T follicular helper cell (primary cell): ENCODE measurements at regions not wholly inside any gene's neighbourhood (a gene's known extent, or its start where the extent isn't known, plus 50 kb on each side); places are given as distances from the start of the nearest gene placed in this dataset.
"Not testable (repeated sequence)": the region's sequence is repeated elsewhere in the genome, so short reads cannot be mapped to it uniquely, and the experiment has no call there.

Experiments
- DNase-seq: peaks from one replicate; pipeline ENCODE4 v3.0.0-alpha.2; 2020; ENCODE audit warnings: low read depth

DNA sequence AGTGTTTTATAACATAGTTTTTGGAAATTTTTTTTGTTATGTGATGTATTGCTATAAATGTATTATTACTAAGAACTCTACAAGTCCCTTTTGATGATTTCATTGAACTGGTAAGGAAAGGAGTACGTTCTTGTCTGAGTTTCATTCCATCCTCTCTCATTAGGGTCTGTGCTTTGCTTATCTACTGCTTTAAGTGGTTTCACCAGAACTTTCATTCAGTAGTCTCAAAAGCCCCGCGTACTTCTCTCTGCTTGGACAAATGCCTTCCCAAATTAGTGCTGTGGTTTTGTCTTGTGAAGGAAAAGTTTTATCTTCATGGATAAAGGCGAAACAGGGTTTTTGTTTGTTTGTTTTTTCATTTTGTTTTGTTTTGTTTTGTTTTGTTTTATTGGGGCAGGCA is 469.8 kb upstream of the WWC1 start:
- no peak for DNase-seq

DNA sequence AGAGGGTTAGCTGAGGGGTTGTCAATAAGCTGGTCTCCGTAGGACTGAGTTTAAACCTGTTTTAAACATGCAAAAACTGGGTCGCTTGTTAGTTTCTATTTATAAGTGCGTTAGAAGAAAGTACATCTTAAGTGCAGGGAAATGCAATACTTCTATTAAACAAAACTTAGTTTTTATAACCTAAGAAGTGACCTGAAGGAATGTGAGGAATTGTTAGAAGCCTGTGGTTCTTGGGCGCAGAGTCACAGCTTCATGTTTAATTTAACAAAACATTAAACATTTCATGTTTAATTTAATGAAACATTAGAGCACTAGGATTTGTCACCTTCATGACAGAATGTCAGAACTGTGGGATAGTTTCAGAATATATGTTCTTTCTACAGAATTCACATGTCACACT is 469.2 kb upstream of the WWC1 start:
- DNase-seq: no peak

DNA sequence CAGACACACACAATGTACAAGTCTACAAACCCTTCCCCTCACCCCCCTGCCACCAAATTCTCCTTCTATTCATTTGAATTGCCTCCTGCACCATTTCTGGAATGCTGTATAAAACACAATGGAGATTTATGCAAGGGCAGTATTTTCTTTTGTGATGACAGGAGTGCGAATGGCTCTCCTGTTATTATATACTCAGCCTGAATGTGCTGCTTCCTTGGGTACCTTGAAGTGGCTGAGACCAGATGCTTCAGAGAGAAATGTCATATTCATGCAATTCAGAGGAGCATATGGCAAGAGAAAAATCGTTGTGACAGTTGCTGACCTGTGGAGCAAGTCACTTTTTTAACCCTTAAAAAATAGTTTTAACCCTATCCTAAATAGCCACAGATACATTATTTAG is 468.0 kb upstream of the WWC1 start:
- no peak for DNase-seq

DNA sequence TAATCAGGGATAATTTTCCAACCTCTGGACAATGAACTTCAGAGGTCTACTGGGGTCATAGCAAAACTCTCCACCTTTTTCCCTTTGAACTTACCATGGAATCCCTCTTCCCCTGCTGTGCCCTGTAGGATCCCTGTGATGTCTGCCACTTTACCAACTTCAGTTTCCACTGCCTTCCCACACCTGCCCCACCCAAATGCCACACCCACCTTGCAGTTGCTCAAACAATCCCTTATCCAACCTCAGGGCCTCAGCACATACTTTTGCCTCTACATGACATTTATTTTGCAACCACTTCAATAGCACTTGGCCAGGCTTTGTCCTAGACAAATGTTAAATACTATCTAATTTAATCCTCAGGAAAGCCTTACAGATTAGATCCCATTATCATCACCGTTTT is 463.7 kb upstream of the WWC1 start:
- DNase-seq: no peak

DNA sequence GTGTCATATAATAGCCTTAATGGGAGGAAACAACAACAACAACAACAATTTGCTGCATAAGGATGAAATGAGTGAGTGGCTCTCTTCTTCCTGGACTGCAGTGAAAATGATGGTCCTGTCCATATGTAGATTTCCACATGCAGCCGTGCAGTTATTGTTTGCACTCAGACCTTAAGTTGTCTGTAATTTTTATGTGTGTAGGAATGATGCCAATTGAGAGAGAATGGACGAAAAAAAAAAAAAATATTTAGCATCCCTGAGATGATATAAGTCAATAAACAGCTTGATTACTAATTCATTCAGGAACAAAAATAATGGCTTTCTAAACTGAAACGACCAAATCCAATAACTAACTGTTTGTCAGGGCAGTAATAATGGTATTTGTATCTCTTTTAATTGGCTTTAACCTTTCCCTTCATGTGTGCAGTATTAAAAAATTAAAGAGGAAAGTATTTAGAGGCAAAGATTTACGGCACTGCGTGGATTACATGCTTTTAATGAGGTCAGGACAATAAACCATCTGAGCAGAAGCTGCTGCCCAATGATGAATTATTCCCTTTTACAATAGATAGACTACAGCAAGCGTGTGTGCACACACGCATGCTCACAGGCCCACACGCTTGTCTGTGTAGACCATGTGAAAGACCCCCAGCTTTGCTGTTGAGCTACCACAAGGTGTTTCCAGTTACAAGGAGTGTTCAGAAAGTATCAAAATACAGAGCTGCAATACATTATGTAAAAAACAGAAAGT is 459.5 kb upstream of the WWC1 start:
- DNase-seq: no peak

DNA sequence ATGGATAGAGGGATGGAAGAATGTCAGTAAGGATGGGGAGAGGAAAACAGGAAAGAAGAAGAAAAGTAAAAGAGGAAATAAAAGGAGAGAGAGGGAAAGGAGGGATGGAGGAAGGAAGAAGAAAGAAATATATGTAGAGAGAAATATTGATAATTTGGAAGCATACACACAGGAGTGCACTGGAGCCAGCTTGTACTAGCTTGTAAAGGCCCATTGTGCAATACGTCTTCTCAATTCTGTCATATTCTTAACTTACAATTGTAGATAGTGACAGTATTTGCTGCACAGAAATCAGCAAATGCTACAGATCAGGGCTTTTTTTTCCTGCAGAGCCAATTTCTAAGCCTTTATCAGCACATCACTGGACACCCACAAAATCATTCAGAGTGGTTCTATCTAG is 458.8 kb upstream of the WWC1 start:
- DNase-seq: no peak

DNA sequence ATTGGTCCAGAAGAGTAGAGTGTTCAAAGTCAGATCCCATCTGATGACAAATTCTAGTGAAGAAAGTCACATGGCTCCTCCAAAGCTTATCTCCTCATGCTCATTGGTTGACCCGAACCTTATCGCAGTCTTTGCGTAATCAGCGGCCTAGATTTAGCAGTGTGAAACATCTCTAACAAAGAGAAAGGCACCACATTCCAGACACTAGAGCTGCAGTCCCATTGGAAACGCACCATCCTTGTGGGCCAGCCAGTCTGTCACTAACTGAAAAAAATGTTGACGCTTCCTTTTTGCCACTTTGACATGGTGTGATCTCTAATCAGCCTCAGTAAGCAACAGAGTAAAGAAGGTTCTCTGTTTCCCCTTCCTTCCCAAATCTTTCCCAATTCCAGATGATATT is 458.0 kb upstream of the WWC1 start:
- no peak for DNase-seq

DNA sequence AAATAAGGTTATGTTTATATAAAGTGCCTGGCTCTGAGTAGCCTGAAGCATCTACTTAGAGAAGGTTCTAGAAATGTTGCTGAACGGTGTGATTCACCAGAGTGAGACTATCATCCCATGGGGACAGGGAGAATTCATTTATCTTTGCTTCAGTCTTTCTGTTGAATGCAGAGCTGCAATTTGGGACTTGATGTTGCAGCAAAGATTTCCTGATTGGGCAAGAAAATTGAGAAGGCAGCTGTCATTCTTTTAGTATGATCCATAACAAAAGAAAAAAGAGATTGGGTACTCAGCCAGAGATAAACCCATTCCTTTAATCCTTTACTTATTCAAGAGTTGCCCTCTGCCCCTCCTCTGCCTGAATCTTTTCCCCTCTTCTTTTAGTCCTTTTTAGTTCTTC is 456.3 kb upstream of the WWC1 start:
- no peak for DNase-seq

DNA sequence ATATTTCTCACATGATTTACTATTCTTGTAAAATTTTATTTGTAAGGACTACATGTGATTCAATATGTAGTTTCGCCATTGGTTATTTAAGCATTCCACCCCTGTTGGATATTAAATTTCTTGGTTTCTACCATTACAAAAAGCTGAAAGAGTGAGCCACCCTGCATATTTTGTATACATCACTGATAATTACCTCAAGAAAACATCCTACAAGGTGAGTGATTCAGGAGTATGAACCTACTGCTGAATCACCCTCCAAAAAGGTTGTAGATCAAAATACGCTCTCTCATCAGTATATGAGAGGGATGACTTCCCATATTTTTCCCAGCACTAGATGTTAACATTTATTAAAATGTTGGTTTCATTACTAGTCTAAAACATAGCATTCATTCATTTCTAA is 454.3 kb upstream of the WWC1 start:
- DNase-seq: no peak

DNA sequence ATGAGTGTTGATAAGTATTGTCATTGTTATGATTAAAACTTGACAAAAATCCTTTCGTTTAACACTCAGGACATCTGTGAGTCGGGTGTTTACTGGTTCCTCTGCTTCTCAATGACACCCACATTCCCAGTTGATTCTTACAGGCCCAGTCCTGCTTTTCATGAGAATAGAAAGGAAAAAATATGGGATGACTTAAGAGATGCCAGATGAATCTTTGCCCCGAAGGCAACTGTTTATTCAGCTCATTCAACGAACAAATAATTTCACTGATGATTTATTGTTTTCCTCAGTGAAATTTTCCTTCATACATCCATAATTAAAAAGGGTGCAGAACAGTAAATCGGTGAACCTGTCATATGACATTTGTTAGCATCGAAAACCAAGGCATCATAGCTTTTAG is 452.4 kb upstream of the WWC1 start:
- DNase-seq: no peak

DNA sequence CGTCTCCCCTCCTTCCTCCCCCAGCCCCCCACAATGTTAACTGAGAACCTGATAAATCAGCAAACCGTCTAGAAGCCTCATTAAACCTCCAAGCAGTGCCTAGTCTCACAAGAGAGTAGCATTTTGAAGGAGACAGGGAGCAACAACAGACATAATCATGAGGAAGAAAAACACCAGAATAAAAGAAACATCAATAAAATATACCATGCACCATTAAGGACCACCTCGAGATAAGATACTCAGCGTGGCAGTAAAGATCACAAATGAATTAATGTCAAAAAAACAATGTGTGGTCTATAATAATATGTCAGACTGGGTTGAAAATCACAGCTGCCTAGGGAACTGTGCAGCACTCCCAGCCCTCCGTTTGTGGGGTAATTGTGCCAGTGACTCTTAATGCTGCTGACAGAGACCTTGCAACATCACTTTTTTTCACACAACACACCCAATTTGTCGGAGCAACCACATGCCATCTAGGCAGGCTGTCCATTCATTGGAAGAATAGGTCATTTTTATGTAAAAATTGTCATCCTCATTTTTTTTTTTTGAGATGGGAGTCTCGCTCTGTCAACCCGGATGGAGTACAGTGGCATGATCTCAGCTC is 450.8 kb upstream of the WWC1 start:
- no peak for DNase-seq

DNA sequence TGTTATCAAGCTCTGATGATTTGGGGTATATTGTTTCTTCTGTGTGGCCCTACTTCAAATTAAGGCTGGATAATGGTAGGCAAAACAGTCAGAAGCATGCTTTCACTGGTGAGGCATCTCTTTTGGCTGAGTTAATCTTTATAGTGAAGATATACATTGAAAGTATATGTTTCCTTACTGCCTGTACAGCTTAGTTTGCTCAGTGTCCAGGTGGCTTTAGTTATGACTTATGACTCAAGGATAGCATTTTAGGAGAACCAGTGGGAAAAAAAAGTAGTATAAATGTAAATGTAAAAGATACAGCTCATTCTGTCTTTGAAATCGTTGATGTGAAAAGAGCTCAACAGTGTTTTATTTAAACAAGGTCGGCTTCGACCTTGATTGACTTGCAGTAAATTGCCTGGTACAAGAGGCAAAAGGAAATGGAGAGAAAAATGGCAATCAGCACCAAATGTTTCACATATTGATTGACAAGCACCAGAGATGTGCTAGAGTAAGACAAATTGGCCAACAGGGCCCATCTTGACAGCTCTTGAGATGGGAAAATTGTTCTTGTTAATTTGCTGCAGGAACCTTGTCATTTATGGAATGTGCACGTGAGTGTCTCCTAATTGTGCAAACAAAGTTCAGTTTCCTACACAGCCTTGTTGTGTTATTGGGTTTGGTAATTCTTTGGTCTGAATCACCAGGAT is 447.4 kb upstream of the WWC1 start:
- DNase-seq: no peak

DNA sequence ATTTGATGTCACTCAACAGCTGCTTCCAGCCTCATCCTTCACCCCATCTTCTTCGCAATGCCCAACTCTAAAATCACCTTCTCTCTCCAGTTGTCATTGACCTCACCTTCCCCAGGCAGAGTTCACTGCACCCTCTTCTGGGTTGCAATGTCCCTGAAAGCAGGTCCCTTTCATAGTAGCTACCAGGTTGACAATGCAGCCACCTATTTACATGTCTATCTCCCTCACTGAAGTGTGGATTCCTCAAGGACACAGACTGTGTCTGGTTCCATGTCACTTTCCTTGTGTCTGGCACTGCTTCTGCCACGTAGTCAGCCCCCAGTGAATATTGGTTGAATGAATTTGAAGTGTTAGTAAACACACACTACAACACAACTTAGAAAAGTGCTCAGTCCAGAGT is 445.5 kb upstream of the WWC1 start:
- no peak for DNase-seq

DNA sequence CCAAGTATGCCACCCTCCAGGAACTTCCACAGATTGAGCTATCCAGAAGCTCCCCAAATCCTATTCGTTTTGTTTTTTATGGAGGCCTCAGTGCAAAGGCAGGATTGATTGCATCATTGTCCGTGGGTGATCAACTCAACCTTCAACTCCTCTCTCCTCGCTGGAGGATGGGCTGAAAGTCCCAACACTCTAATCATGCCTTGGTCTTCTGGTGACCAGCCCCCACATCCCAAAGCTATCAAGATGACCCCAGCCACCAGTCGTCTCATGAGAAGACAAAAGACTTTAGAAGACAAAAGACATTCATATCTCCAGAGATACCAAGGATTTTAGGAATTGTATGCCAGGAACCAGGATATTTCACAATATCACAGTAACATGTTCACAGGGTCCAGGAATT is 441.6 kb upstream of the WWC1 start:
- DNase-seq: no peak

DNA sequence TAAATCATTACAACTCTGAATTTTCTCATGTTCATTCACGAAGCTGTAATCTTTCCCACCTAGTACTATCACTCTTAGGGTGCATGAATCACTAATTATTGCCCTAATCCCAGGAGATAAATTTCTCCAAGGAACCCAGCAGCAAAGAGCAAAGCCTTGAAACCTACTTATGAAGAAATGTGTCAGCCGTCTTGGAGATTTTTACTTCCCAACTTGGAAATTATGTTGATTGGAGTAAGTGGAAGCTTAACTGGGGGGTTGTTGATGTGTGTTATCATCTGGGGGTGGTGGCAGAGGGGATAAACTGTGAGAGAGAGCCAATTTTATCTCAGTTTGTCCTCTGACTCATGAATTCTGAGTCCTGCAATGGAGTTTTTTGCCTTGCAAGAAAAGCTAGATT is 440.5 kb upstream of the WWC1 start:
- no peak for DNase-seq

DNA sequence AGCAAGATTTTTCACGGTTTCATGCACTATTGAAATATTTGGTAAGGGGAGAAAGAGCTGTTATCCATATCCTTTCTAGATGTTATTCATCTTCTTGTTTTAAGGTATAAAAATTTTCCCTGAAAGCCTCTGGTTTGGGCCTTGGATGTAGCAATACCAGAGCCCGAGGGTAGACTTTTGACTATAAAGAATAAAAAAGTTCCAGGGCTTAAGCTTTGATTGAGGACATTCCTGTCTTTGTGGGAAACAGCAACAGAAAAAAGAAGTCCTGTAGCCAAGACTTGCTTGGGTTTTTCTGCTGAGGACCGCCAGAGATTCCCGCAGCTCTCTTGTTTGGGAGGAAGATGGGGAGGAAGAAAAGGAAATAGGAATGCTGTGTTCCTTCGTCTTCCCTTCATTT is 440.0 kb upstream of the WWC1 start:
- DNase-seq: no peak

DNA sequence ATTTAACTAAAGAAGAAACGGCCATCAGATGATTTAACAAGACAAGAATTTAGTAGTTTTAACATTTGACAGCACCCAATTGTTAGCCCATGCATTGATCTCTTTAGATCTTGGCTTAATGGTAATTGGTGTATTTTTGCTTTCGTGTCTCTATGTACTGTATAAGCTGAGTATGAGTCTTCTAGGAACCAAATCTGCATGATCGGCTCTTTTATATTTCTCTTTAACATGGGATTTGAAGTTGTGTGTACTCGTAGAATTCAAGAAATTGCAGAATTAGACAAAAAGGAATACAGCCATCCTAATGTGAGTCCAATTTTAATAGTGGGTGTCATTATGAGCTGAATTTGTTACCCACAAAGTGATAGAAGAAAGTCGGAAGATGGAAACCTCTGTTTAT is 438.9 kb upstream of the WWC1 start:
- no peak for DNase-seq

DNA sequence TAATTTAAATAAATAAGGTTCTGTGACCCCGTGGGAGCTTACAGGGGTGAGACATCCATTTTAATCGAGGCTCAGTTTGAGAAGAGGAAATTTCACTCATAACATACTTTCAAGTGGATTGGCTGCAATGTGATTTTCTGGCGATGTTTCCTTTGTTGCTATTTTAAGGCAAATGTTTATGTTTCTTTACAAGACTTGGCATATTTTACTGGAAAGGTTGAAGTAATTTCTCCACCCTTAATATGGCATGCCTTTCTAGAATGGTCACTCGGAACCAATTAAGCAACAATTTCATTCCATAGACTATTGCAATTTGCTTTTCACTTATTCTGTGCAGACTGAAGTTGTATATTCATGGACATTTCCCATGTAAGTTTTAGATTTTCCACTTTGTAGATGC is 438.0 kb upstream of the WWC1 start:
- DNase-seq: no peak

DNA sequence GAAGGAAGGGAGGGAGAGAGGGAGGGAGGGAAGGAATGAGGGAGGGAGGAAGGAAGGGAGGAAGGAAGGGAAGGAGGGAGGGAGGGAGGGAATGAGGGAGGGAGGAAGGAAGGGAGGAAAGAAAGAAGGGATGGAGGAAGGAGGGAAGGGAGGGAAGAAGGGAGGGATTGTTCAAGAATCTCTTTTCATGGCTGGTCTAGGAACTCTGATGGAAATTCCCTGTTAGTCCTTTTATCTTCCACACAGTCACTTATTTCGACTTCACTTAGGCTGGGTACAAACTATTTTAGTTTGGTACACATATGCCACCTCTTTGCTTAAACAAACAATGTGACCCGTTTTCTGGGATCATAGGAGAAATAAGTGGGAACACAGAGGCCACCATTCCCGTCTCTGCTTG is 435.6 kb upstream of the WWC1 start:
- no peak for DNase-seq

DNA sequence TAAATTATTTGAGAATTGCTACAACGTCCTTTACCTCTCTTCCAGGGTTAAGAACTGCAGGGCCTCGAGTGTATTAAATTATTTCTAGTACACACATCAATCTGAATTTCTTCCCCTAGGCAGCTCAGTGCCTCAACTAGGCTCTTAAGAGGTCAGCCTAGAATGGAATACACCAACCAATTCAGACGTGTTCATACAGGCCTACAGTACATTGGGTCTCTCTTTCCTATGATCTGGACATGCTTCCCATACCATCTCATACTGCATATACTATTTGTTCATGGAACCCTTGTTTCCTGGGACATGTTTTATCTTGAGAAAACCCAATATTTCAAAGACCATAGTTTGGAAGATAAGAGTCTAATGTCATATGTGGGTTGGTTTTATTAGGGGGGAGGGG is 434.1 kb upstream of the WWC1 start:
- no peak for DNase-seq

DNA sequence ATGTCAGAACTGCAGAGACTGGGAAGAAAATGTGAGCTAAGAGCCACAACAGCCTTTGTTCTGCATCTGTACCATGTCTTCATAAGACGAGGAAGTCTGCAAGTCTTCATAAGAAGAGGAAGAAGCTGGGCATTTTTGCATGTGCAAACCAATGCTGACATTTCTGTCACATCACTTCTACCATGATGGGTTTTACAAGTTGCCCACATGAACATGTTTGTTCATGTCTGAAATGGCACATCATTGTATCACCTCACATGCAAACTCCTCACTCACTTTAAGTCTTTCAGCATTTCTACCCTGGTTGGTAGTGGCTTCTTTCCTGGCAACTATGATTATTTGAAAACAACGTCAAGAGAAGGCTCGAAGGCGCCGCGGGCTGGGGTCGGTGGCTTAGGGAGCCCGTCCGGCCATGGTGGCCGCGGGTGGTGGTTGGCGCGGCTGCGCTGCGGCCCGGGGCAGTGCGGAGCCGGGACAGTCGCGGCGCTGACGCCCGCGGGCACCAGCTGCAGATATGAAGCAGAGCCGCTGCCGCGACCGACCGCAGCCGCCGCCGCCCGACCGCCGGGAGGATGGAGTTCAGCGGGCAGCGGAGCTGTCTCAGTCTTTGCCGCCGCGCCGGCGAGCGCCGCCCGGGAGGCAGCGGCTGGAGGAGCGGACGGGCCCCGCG is 433.1 kb upstream of the WWC1 start:
- not testable (repeated sequence) for DNase-seq

DNA sequence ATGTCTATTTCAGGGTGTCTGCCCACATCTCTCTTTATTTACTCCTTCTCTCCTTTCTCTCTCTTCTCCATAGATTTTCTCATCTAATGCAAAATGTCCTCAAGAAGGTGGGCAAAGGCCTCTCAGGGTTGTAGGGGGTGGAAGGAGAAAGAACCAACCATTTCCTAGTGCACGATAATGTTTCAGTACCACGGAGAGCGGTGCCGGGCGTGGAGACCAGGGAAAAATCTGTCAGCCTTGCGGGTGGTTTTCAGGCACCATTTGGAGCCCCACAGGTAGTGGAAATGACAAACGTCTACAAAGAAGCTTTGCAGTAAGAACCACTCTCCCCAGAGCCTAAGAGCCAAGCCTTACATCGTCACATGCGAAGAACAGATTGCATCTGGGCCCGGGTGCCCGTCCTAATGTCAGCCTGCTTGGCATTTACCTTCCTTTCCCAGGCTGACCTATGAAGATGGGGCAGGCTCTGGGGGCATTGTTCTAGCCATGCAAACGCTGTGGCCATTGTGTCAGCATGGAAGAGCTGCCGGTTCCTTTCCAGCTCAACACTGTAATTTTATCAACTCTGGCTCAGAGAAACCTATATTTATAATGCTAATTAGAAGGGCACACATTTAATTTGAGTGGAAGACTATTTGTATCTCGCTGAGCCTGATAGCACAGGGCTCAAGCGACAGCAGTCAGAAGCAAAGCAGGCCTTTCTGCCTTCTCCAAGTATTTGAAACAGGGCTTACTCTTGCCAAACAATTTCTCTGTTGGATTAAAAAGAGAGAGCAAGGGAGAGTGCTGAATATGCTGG is 430.1 kb upstream of the WWC1 start:
- DNase-seq: no peak
